GM10266 (cell line): ENCODE measurements at regions not wholly inside any gene's neighbourhood (a gene's known extent, or its start where the extent isn't known, plus 50 kb on each side); places are given as distances from the start of the nearest gene placed in this dataset.
A peak's percentile ranks its signal among the peaks of the same experiment; 100 is the strongest.

Experiments used
- DNase-seq: peaks from one replicate; pipeline ENCODE4 v3.0.0; 2012; ENCODE audit errors: extremely low spot score
- CTCF ChIP-seq: IDR thresholded peaks from 2 replicates; pipeline ENCODE4 v1.5.1; 2012; ENCODE audit warnings: mild to moderate bottlenecking, low read depth; ENCODE audit not compliant: control insufficient read depth, insufficient read depth; ENCODE audit errors: missing control alignments

- no peak for DNase-seq
- TF ChIP-seq CTCF: no peak
Observed at GRCh38 chr5:124655251-124655917, 91.1 kb downstream of the ZNF608 start.

- no peak for TF ChIP-seq CTCF
- DNase-seq: no peak
Observed at GRCh38 chr5:124654418-124654817, 92.0 kb downstream of the ZNF608 start.

GRCh38 chr5:124653666-124654065, 92.8 kb downstream of the ZNF608 start:
- no peak for TF ChIP-seq CTCF
- no peak for DNase-seq

GRCh38 chr5:124652892-124653441, 93.5 kb downstream of the ZNF608 start:
- TF ChIP-seq CTCF: no peak
- no peak for DNase-seq

- DNase-seq: no peak
Observed at GRCh38 chr5:124652514-124652819, 94.0 kb downstream of the ZNF608 start.

GRCh38 chr5:124651663-124652513, 94.6 kb downstream of the ZNF608 start:
- DNase-seq: peak; percentile 68
- TF ChIP-seq CTCF: no peak

More at GRCh38 chr5:124652514-124652819, 94.0 kb downstream of the ZNF608 start:
- no peak for TF ChIP-seq CTCF
